ENCODE measurements at regions not wholly inside any gene's neighbourhood (a gene's known extent, or its start where the extent isn't known, plus 50 kb on each side); places are given as distances from the start of the nearest gene placed in this dataset.

GRCh38 chr16:77645764-77646163 lies 76.5 kb upstream of the NUDT7 start:
- WGBS (ENCODE audit: extremely low coverage, insufficient coverage, insufficient read length), result no CpG with 5 or more reads among the region's 3 CpGs
- no peak overlapping the region for H3K4me3 ChIP-seq (ENCODE audit: low read depth, low read length)
- H3K4me1 ChIP-seq (ENCODE audit: control insufficient read depth in 1 of 2, insufficient read depth in 2 of 2, low read length in 2 of 2), result no peaks in the 10 kb centered on the region
- no peaks in the 10 kb centered on the region for H3K79me2 ChIP-seq (ENCODE audit: control insufficient read depth, insufficient read depth, low read length, poor library complexity)
- H3K79me1 ChIP-seq (ENCODE audit: low read length), result no peaks in the 10 kb centered on the region
- no peaks in the 10 kb centered on the region for H3K27me3 ChIP-seq (ENCODE audit: insufficient read depth, low read length)
- H3K23ac ChIP-seq (ENCODE audit: low read length), result no peak overlapping the region
- H3K9ac ChIP-seq (ENCODE audit: low read length), result no peak overlapping the region
- H3K27ac ChIP-seq (ENCODE audit: low read depth, low read length), result no peak overlapping the region
- no peak overlapping the region for H3K4ac ChIP-seq (ENCODE audit: low read depth, low read length)
- no peak overlapping the region for H2BK5ac ChIP-seq (ENCODE audit: low read depth, low read length, poor library complexity)
- H4K12ac ChIP-seq (ENCODE audit: low read depth, low read length), result no peak overlapping the region
- no peak overlapping the region for H2BK120ac ChIP-seq (ENCODE audit: insufficient read depth, low read length, poor library complexity)
- no peak overlapping the region for H3K18ac ChIP-seq (ENCODE audit: low read length)
- H2BK12ac ChIP-seq (ENCODE audit: low read length), result no peak overlapping the region
- H2AFZ ChIP-seq (ENCODE audit: insufficient read depth, low read length, poor library complexity), result no peak overlapping the region
- H3K4me2 ChIP-seq (ENCODE audit: low read length), result no peak overlapping the region
- no peak overlapping the region for H2AK5ac ChIP-seq (ENCODE audit: low read length)
- H4K8ac ChIP-seq (ENCODE audit: low read depth, low read length), result no peak overlapping the region
- no peak overlapping the region for H4K91ac ChIP-seq (ENCODE audit: low read depth, low read length)
- no peaks in the 10 kb centered on the region for H3K36me3 ChIP-seq (ENCODE audit: control insufficient read depth in 1 of 2, insufficient read depth in 2 of 2, low read length in 2 of 2)
- no peak overlapping the region for H3K14ac ChIP-seq (ENCODE audit: low read length)
- H3K9me3 ChIP-seq (ENCODE audit: insufficient read depth, low read depth, low read length), result no peaks in the 10 kb centered on the region
- DNase-seq, result peak in 1 of 2 donors; percentile 28

DNA sequence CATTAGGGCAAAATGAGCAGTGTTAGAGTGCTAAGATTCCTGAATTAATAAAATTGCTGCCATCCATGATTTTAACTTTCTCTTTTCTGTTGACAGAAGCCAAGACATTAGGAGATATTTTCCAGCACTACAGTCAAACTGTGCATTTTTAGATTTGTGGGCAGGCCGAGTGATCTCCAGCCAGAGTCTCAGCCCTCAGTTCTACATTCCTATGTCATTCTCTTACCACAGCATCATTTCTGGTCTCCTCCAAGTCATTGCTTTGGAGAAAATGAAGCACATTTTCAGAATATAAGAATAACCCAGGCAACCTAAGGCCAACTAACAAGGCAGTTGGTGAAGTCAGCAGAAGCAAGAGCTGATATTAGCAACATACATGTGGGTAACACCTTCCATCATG lies 74.6 kb upstream of the NUDT7 start:
- Histone ChIP-seq H4K8ac (ENCODE audit: low read depth, low read length) (no peak overlapping the region), H3K9ac (ENCODE audit: low read length) (no peak overlapping the region), H3K27ac (ENCODE audit: low read depth, low read length) (no peak overlapping the region), H4K12ac (ENCODE audit: low read depth, low read length) (no peak overlapping the region), H3K14ac (ENCODE audit: low read length) (no peak overlapping the region), H2BK120ac (ENCODE audit: insufficient read depth, low read length, poor library complexity) (no peak overlapping the region), H2AFZ (ENCODE audit: insufficient read depth, low read length, poor library complexity) (no peak overlapping the region), H3K4me1 (ENCODE audit: control insufficient read depth in 1 of 2, insufficient read depth in 2 of 2, low read length in 2 of 2) (no peaks in the 10 kb centered on the region), H3K23ac (ENCODE audit: low read length) (no peak overlapping the region), H3K27me3 (ENCODE audit: insufficient read depth, low read length) (no peaks in the 10 kb centered on the region), H2AK5ac (ENCODE audit: low read length) (no peak overlapping the region), H3K79me2 (ENCODE audit: control insufficient read depth, insufficient read depth, low read length, poor library complexity) (no peaks in the 10 kb centered on the region), H3K4me2 (ENCODE audit: low read length) (no peak overlapping the region), H2BK12ac (ENCODE audit: low read length) (no peak overlapping the region), H3K36me3 (ENCODE audit: control insufficient read depth in 1 of 2, insufficient read depth in 2 of 2, low read length in 2 of 2) (no peaks in the 10 kb centered on the region), H4K91ac (ENCODE audit: low read depth, low read length) (no peak overlapping the region), H3K4me3 (ENCODE audit: low read depth, low read length) (no peak overlapping the region), H3K4ac (ENCODE audit: low read depth, low read length) (no peak overlapping the region), H2BK5ac (ENCODE audit: low read depth, low read length, poor library complexity) (no peak overlapping the region), H3K9me3 (ENCODE audit: insufficient read depth, low read depth, low read length) (no peaks in the 10 kb centered on the region), H3K18ac (ENCODE audit: low read length) (no peak overlapping the region), H3K79me1 (ENCODE audit: low read length) (no peaks in the 10 kb centered on the region)
- peak in 1 of 2 donors; percentile 29 for DNase-seq
- WGBS (ENCODE audit: extremely low coverage, insufficient coverage, insufficient read length), result no CpG with 5 or more reads among the region's 1 CpG

DNA sequence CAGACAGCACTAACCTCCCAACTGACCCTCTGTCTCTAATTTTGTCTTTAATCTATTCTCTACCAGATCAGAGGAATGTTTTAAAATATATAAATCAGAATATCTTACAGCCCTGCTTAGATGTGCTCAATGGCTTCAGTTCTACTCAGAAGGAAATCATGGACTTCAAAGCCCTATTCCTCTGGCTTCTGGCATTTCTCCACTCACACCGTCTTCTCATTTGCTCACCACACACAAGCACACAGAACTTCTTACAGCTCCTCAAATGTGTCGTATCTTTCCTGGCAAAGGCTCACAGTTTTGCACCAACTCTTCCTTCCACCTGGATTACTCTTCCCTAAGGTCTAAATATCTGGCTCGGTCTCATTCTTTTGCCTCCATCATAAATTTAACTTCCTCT lies 71.6 kb upstream of the NUDT7 start:
- Histone ChIP-seq H4K12ac (ENCODE audit: low read depth, low read length) (no peak overlapping the region), H3K9me3 (ENCODE audit: insufficient read depth, low read depth, low read length) (no peaks in the 10 kb centered on the region), H3K79me1 (ENCODE audit: low read length) (no peaks in the 10 kb centered on the region), H3K79me2 (ENCODE audit: control insufficient read depth, insufficient read depth, low read length, poor library complexity) (no peaks in the 10 kb centered on the region), H2AK5ac (ENCODE audit: low read length) (no peak overlapping the region), H3K27me3 (ENCODE audit: insufficient read depth, low read length) (no peaks in the 10 kb centered on the region), H3K4me2 (ENCODE audit: low read length) (no peak overlapping the region), H3K9ac (ENCODE audit: low read length) (no peak overlapping the region), H4K8ac (ENCODE audit: low read depth, low read length) (no peak overlapping the region), H3K27ac (ENCODE audit: low read depth, low read length) (no peak overlapping the region), H3K18ac (ENCODE audit: low read length) (no peak overlapping the region), H3K4me3 (ENCODE audit: low read depth, low read length) (no peak overlapping the region), H2BK12ac (ENCODE audit: low read length) (no peak overlapping the region), H3K23ac (ENCODE audit: low read length) (no peak overlapping the region), H3K4me1 (ENCODE audit: control insufficient read depth in 1 of 2, insufficient read depth in 2 of 2, low read length in 2 of 2) (no peaks in the 10 kb centered on the region), H2BK120ac (ENCODE audit: insufficient read depth, low read length, poor library complexity) (no peak overlapping the region), H3K4ac (ENCODE audit: low read depth, low read length) (no peak overlapping the region), H4K91ac (ENCODE audit: low read depth, low read length) (no peak overlapping the region), H2AFZ (ENCODE audit: insufficient read depth, low read length, poor library complexity) (no peak overlapping the region), H2BK5ac (ENCODE audit: low read depth, low read length, poor library complexity) (no peak overlapping the region), H3K14ac (ENCODE audit: low read length) (no peak overlapping the region), H3K36me3 (ENCODE audit: control insufficient read depth in 1 of 2, insufficient read depth in 2 of 2, low read length in 2 of 2) (no peaks in the 10 kb centered on the region)
- no peak for DNase-seq
- no CpG with 5 or more reads among the region's 3 CpGs for WGBS (ENCODE audit: extremely low coverage, insufficient coverage, insufficient read length)

GRCh38 chr16:77652399-77652798 lies 69.9 kb upstream of the NUDT7 start:
- no peak overlapping the region for H2BK120ac ChIP-seq (ENCODE audit: insufficient read depth, low read length, poor library complexity)
- no peak for DNase-seq
- H2BK5ac ChIP-seq (ENCODE audit: low read depth, low read length, poor library complexity), result no peak overlapping the region
- H3K4me2 ChIP-seq (ENCODE audit: low read length), result no peak overlapping the region
- H3K9ac ChIP-seq (ENCODE audit: low read length), result no peak overlapping the region
- WGBS (ENCODE audit: extremely low coverage, insufficient coverage, insufficient read length), result no CpG with 5 or more reads among the region's 4 CpGs
- no peak overlapping the region for H4K91ac ChIP-seq (ENCODE audit: low read depth, low read length)
- no peaks in the 10 kb centered on the region for H3K9me3 ChIP-seq (ENCODE audit: insufficient read depth, low read depth, low read length)
- H3K18ac ChIP-seq (ENCODE audit: low read length), result no peak overlapping the region
- no peak overlapping the region for H2AFZ ChIP-seq (ENCODE audit: insufficient read depth, low read length, poor library complexity)
- no peak overlapping the region for H2BK12ac ChIP-seq (ENCODE audit: low read length)
- H2AK5ac ChIP-seq (ENCODE audit: low read length), result no peak overlapping the region
- H3K27me3 ChIP-seq (ENCODE audit: insufficient read depth, low read length), result no peaks in the 10 kb centered on the region
- no peak overlapping the region for H4K8ac ChIP-seq (ENCODE audit: low read depth, low read length)
- H3K4me1 ChIP-seq (ENCODE audit: control insufficient read depth in 1 of 2, insufficient read depth in 2 of 2, low read length in 2 of 2), result no peaks in the 10 kb centered on the region
- no peak overlapping the region for H3K4ac ChIP-seq (ENCODE audit: low read depth, low read length)
- H3K27ac ChIP-seq (ENCODE audit: low read depth, low read length), result no peak overlapping the region
- H3K23ac ChIP-seq (ENCODE audit: low read length), result no peak overlapping the region
- H3K79me2 ChIP-seq (ENCODE audit: control insufficient read depth, insufficient read depth, low read length, poor library complexity), result no peaks in the 10 kb centered on the region
- no peaks in the 10 kb centered on the region for H3K79me1 ChIP-seq (ENCODE audit: low read length)
- no peak overlapping the region for H3K4me3 ChIP-seq (ENCODE audit: low read depth, low read length)
- no peaks in the 10 kb centered on the region for H3K36me3 ChIP-seq (ENCODE audit: control insufficient read depth in 1 of 2, insufficient read depth in 2 of 2, low read length in 2 of 2)
- no peak overlapping the region for H4K12ac ChIP-seq (ENCODE audit: low read depth, low read length)
- no peak overlapping the region for H3K14ac ChIP-seq (ENCODE audit: low read length)
